Sigmoid colon (tissue), 6 donors: ENCODE measurements at regions not wholly inside any gene's neighbourhood (a gene's known extent, or its start where the extent isn't known, plus 50 kb on each side); places are given as distances from the start of the nearest gene placed in this dataset.
A peak's percentile ranks its signal among the peaks of the same experiment; 100 is the strongest.

Source experiments
- DNase-seq: peaks from one replicate; pipeline ENCODE4 v3.0.0-alpha.2; 2019
- H3K27ac ChIP-seq, 4 donors: fragments of 200-600 bp; sonication (generic); one replicate each; pipeline ENCODE4 v1.5.1; 2016 to 2019; ENCODE audit warnings: mild to moderate bottlenecking in 1 of 4
- H3K27me3 ChIP-seq, 3 donors: fragments of 200-600 bp; sonication (generic); one replicate each; pipeline ENCODE4 v1.5.1; 2019; ENCODE audit warnings: mild to moderate bottlenecking in 1 of 3
- H3K36me3 ChIP-seq, 4 donors: fragments of 200-600 bp; sonication (generic); one replicate each; pipeline ENCODE4 v1.5.1; 2016 to 2019
- H3K4me1 ChIP-seq, 4 donors: fragments of 200-600 bp; sonication (generic); one replicate each; pipeline ENCODE4 v1.5.1; 2017 to 2019
- H3K4me3 ChIP-seq, 4 donors: fragments of 200-600 bp; sonication (generic); one replicate each; pipeline ENCODE4 v1.5.1; 2017 to 2019; ENCODE audit warnings: mild to moderate bottlenecking in 2 of 4, moderate library complexity in 1 of 4
- H3K9me3 ChIP-seq, 4 donors: fragments of 200-600 bp in 3 of 4; sonication (generic) in 3 of 4; one replicate each; pipeline versions ENCODE4 v1.5.1 to v1.6.1; 2013 to 2019
- CTCF ChIP-seq, 4 experiments: fragments of 450-650 bp in 3 of 4; fragments of 200-600 bp in 1 of 4; IDR thresholded peaks; one replicate each; pipeline ENCODE4 v1.5.1; 2016 to 2019; ENCODE audit warnings: antibody characterized with exemption in 4 of 4, mild to moderate bottlenecking in 3 of 4, moderate library complexity in 2 of 4
- EP300 ChIP-seq, 4 donors: sonication (generic); formaldehyde crosslinking; IDR thresholded peaks; one replicate each; pipeline ENCODE4 v1.6.1; 2017; ENCODE audit warnings: antibody characterized with exemption in 4 of 4
- POLR2A ChIP-seq, 2 donors: fragments of 450-650 bp; IDR thresholded peaks; one replicate each; pipeline ENCODE4 v1.6.1; 2016; ENCODE audit warnings: antibody characterized with exemption in 2 of 2, mild to moderate bottlenecking in 2 of 2, moderate library complexity in 2 of 2
- POLR2AphosphoS5 ChIP-seq, 4 donors: sonication (generic); formaldehyde crosslinking; IDR thresholded peaks; one replicate each; pipeline ENCODE4 v1.6.1; 2017; ENCODE audit warnings: antibody characterized with exemption in 4 of 4
- WGBS, 2 donors: extraction: QIAGEN DNeasy Blood & Tissue Kit; methylation state at CpG; one replicate each; pipeline ENCODE4 v1.1.7; 2013; 5-methylcytosine and 5-hydroxymethylcytosine counted together
- intact Hi-C: fragments of 100-400 bp; cut with DNase I; formaldehyde crosslinking; loops from one replicate; pipeline ENCODE4 v1.15.1; 2023
- donor health status: healthy with polysubstance abuse.
- donor health status: healthy.

GRCh38 chr20:62578294-62578897 is 63.9 kb upstream of the SLCO4A1 start:
- H3K4me1 ChIP-seq: peaks cover 0 to 30% (median 22%) of the 10 kb centered on the region in 4 donors
- intact Hi-C loops: no loop called here
- no peak for DNase-seq

GRCh38 chr20:62580052-62580451 is 62.3 kb upstream of the SLCO4A1 start:
- Histone ChIP-seq H3K4me3 (no peak overlapping the region), H3K27me3 (peaks cover 0 to 50% (median 21%) of the 10 kb centered on the region in 3 donors), H3K4me1 (peaks cover 0 to 34% (median 23%) of the 10 kb centered on the region in 4 donors), H3K9me3 (no peaks in the 10 kb centered on the region), H3K36me3 (peaks cover 0 to 7% (median 0%) of the 10 kb centered on the region in 4 donors), H3K27ac (no peak overlapping the region)
- TF ChIP-seq POLR2AphosphoS5 (IDR thresholded peaks at IDR 0.05): no peak
- TF ChIP-seq EP300 (IDR thresholded peaks at IDR 0.05): no peak
- TF ChIP-seq CTCF (IDR thresholded peaks at IDR 0.05): no peak
- no peak for TF ChIP-seq POLR2A (IDR thresholded peaks at IDR 0.05)
- DNase-seq: no peak
- WGBS, 2 donors: 40 to 45% methylated on average over 10 of the region's 10 CpGs
- intact Hi-C loops: no loop called here

More at GRCh38 chr20:62578294-62578897, 63.9 kb upstream of the SLCO4A1 start:
- 44 to 60% methylated on average over 20 of the region's 20 CpGs for WGBS, 2 donors
- peak in 1 of 4 donors; percentile 11 for TF ChIP-seq POLR2AphosphoS5 (IDR thresholded peaks at IDR 0.05)
- no peak for TF ChIP-seq CTCF (IDR thresholded peaks at IDR 0.05)
- TF ChIP-seq EP300 (IDR thresholded peaks at IDR 0.05): no peak
- no peak for TF ChIP-seq POLR2A (IDR thresholded peaks at IDR 0.05)
- no peaks in the 10 kb centered on the region for H3K9me3 ChIP-seq
- peaks cover 0 to 17% (median 5%) of the 10 kb centered on the region in 4 donors for H3K36me3 ChIP-seq
- H3K4me3 ChIP-seq: no peak overlapping the region
- peaks cover 0 to 44% (median 21%) of the 10 kb centered on the region in 3 donors for H3K27me3 ChIP-seq
- H3K27ac ChIP-seq: no peak overlapping the region

GRCh38 chr20:62580733-62581132 is 61.6 kb upstream of the SLCO4A1 start:
- H3K9me3 ChIP-seq: no peaks in the 10 kb centered on the region
- peaks cover 0 to 34% (median 23%) of the 10 kb centered on the region in 4 donors for H3K4me1 ChIP-seq
- intact Hi-C loops: no loop called here
- no peak overlapping the region for H3K4me3 ChIP-seq
- no peak for DNase-seq
- TF ChIP-seq POLR2AphosphoS5 (IDR thresholded peaks at IDR 0.05) (no peak), POLR2A (IDR thresholded peaks at IDR 0.05) (no peak), EP300 (IDR thresholded peaks at IDR 0.05) (no peak), CTCF (IDR thresholded peaks at IDR 0.05) (no peak)
- peaks cover 0 to under 1% (median 0%) of the 10 kb centered on the region in 4 donors for H3K36me3 ChIP-seq
- no peak overlapping the region for H3K27ac ChIP-seq
- WGBS, 2 donors: 44 to 69% methylated on average over 12 of the region's 12 CpGs
- peaks cover 0 to 54% (median 25%) of the 10 kb centered on the region in 3 donors for H3K27me3 ChIP-seq

GRCh38 chr20:62581308-62581707 is 61.0 kb upstream of the SLCO4A1 start:
- Histone ChIP-seq H3K4me1 (peaks cover 0 to 34% (median 23%) of the 10 kb centered on the region in 4 donors), H3K36me3 (no peaks in the 10 kb centered on the region), H3K27ac (no peak overlapping the region), H3K9me3 (no peaks in the 10 kb centered on the region), H3K27me3 (peaks cover 0 to 59% (median 29%) of the 10 kb centered on the region in 3 donors), H3K4me3 (no peak overlapping the region)
- DNase-seq: no peak
- no peak for TF ChIP-seq EP300 (IDR thresholded peaks at IDR 0.05)
- no peak for TF ChIP-seq CTCF (IDR thresholded peaks at IDR 0.05)
- TF ChIP-seq POLR2A (IDR thresholded peaks at IDR 0.05): no peak
- TF ChIP-seq POLR2AphosphoS5 (IDR thresholded peaks at IDR 0.05): no peak
- 77 to 78% methylated on average over 23 of the region's 23 CpGs for WGBS, 2 donors
- intact Hi-C loops: no loop called here
